Brain microvascular endothelial cell (primary cell): ENCODE measurements at regions not wholly inside any gene's neighbourhood (a gene's known extent, or its start where the extent isn't known, plus 50 kb on each side); places are given as distances from the start of the nearest gene placed in this dataset.

ENCODE experiments used
- DNase-seq: peaks from one replicate; pipeline ENCODE4 v3.0.0-alpha.2; 2020
- H3K27ac ChIP-seq: fragments of 250-450 bp; sonication (Bioruptor Pico); 2 replicates; pipeline ENCODE4 v1.5.1; 2020; ENCODE audit warnings: mild to moderate bottlenecking, moderate library complexity
- H3K27me3 ChIP-seq: fragments of 250-450 bp; sonication (Bioruptor Pico); replicated peaks from 2 replicates; pipeline ENCODE4 v1.5.1; 2020; ENCODE audit warnings: mild to moderate bottlenecking
- H3K36me3 ChIP-seq: fragments of 250-450 bp; sonication (Bioruptor Pico); replicated peaks from 2 replicates; pipeline ENCODE4 v1.5.1; 2020; ENCODE audit warnings: mild to moderate bottlenecking
- H3K4me3 ChIP-seq: 2 replicates; pipeline ENCODE4 v1.5.1; 2011; ENCODE audit warnings: low read depth, mild to moderate bottlenecking, control low read depth, low read length, moderate library complexity
- in situ Hi-C: cut with HindIII; loops from 2 replicates; pipeline ENCODE4 v1.10.0; 2017; ENCODE audit warnings: low sequenced_read_pairs, low pct_ligation_motif_present
- TF ChIP-seq, protein P1 (sequence below): IDR thresholded peaks from 2 replicates; pipeline ENCODE4 v1.5.1; 2011; ENCODE audit warnings: low read depth, mild to moderate bottlenecking, moderate library complexity, low read length, control low read depth, inconsistent platforms; ENCODE audit errors: missing control alignments

- Histone ChIP-seq H3K27ac (no peak overlapping the region), H3K27me3 (no peaks in the 10 kb centered on the region), H3K36me3 (no peaks in the 10 kb centered on the region), H3K4me3 (no peak overlapping the region)
- TF ChIP-seq, protein P1, sequence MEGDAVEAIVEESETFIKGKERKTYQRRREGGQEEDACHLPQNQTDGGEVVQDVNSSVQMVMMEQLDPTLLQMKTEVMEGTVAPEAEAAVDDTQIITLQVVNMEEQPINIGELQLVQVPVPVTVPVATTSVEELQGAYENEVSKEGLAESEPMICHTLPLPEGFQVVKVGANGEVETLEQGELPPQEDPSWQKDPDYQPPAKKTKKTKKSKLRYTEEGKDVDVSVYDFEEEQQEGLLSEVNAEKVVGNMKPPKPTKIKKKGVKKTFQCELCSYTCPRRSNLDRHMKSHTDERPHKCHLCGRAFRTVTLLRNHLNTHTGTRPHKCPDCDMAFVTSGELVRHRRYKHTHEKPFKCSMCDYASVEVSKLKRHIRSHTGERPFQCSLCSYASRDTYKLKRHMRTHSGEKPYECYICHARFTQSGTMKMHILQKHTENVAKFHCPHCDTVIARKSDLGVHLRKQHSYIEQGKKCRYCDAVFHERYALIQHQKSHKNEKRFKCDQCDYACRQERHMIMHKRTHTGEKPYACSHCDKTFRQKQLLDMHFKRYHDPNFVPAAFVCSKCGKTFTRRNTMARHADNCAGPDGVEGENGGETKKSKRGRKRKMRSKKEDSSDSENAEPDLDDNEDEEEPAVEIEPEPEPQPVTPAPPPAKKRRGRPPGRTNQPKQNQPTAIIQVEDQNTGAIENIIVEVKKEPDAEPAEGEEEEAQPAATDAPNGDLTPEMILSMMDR: peak; percentile 7
- in situ Hi-C loops: no loop called here
- no peak for DNase-seq
Observed at GRCh38 chr16:6345090-6345489, 987.6 kb upstream of the RBFOX1 start.

DNA sequence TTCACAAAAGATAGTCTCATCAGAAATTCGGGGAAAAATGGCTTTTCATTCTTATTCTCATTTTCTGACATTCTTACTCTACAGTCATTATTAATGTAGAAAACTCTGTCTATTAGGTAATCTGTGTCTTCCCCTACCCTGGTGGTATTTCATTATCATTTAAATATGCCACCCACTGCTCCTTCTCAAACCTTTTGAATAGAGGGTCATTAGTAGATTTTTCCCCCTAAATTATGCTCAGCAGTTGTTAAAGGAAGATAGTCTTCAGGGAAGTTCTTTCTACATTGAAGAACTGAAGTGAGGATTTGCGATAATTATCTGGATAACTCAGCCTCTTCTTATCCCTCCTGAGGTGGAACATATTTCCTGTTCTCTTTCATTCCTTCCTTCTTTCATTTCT is 989.5 kb upstream of the RBFOX1 start:
- in situ Hi-C loops: no loop called here
- DNase-seq: no peak
- no peak overlapping the region for H3K27ac ChIP-seq
- TF ChIP-seq, protein P1: no peak
- H3K4me3 ChIP-seq: no peak overlapping the region
- no peaks in the 10 kb centered on the region for H3K27me3 ChIP-seq
- no peaks in the 10 kb centered on the region for H3K36me3 ChIP-seq

DNA sequence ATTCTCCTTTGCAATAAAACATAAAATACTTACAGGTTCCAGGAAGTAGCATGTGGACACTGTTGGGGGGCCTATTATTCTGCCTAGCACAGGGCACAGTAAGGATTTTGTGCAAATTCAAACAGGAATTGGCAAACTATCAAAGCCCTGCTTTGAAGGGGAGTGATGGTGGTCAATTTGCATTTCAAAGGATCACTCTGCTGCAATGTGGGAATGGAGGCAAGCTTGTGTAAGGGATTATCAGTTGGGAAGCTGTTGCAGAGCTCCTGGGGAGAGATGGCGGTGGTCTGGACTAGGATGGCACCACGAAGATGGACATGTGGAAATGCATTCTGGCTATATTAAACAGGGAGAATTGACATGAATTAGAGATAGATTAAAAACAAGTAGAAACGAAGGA is 990.7 kb upstream of the RBFOX1 start:
- Histone ChIP-seq H3K27ac (no peak overlapping the region), H3K36me3 (no peaks in the 10 kb centered on the region), H3K27me3 (no peaks in the 10 kb centered on the region), H3K4me3 (no peak overlapping the region)
- DNase-seq: no peak
- in situ Hi-C loops: no loop called here
- TF ChIP-seq, protein P1: no peak

DNA sequence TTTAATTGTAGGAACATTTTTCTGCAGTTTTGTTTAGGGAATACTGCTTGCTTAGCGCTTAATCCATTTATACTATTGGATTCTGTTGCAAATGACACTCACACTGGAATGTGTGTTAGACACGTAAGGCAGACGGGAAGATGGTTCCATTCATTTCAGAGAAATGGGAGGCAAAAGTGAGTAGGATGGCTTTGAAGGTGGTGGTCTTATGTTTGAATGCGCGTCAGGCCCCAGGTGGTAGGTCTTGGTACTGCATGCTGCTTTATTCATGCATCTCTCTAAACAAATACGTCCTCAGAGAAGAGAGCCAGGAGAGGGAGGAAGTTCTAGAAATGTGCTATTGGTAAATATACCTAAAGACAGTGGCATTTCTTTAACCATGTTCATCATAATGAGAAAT is 997.6 kb upstream of the RBFOX1 start:
- Histone ChIP-seq H3K36me3 (no peaks in the 10 kb centered on the region), H3K27ac (no peak overlapping the region), H3K27me3 (no peaks in the 10 kb centered on the region), H3K4me3 (no peak overlapping the region)
- in situ Hi-C loops: no loop called here
- peak; percentile 23 for DNase-seq
- TF ChIP-seq, protein P1: peak; percentile 67

DNA sequence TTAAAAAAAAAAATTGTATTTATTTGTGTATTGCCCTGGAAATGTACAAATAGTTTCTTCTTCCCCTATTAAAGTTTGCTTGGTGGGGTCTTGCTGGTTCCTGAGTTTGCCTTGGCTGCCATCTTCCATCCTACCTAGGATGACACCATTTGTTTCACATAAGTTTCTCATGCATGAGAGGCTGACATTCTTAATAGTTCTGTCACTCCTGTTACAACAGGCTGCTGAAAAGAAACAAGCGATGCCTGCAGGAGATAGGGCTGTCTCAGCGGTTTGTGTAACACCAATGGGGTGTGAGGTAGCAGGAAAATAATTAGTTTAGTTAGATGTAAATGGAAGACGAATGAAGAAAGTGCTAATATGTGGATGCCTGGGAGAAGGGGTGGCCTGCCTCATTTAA is 1000.9 kb upstream of the RBFOX1 start:
- no peak for DNase-seq
- Histone ChIP-seq H3K27me3 (no peaks in the 10 kb centered on the region), H3K4me3 (no peak overlapping the region), H3K36me3 (no peaks in the 10 kb centered on the region), H3K27ac (no peak overlapping the region)
- TF ChIP-seq, protein P1: no peak
- in situ Hi-C loops: no loop called here

GRCh38 chr16:6317934-6318333 is 1014.7 kb upstream of the RBFOX1 start:
- in situ Hi-C loops: no loop called here
- DNase-seq: no peak

More at GRCh38 chr16:6317934-6318333, 1014.7 kb upstream of the RBFOX1 start:
- TF ChIP-seq, protein P1: no peak
- Histone ChIP-seq H3K27ac (no peak overlapping the region), H3K4me3 (no peak overlapping the region), H3K27me3 (no peaks in the 10 kb centered on the region), H3K36me3 (no peaks in the 10 kb centered on the region)
